Natural killer cell treated with Interleukin-12 subunit alpha and Interleukin-12 subunit beta and Interleukin-15 and Interleukin-18, amount 100 ng/mL, for 72 hours (primary cell): ENCODE measurements at regions not wholly inside any gene's neighbourhood (a gene's known extent, or its start where the extent isn't known, plus 50 kb on each side); places are given as distances from the start of the nearest gene placed in this dataset.

Experiments used
- ATAC-seq, 2 donors: fragments of 150-1000 bp; cut with Tn5 transposase in 1 of 2; sonication (Bioruptor Pico), chemical (Tn5 transposase) in 1 of 2; 2 replicates each; pipeline ENCODE4 v1.10.0; 2021
- DNase-seq: peaks from one replicate; pipeline ENCODE4 v3.0.0; 2022; ENCODE audit warnings: low spot score
- H3K27ac Mint-ChIP-seq, 2 donors: 1 replicate in 1 of 2; 2 replicates in 1 of 2; pipeline ENCODE4 v1.8.0; 2022; ENCODE audit warnings: mixed read lengths in 2 of 2, mild to moderate bottlenecking in 1 of 2, moderate library complexity in 1 of 2
- H3K27me3 Mint-ChIP-seq, 2 donors: 1 replicate in 1 of 2; 2 replicates in 1 of 2; pipeline ENCODE4 v1.8.0; 2022; ENCODE audit warnings: mixed read lengths in 2 of 2
- H3K36me3 Mint-ChIP-seq: one replicate; pipeline ENCODE4 v1.8.0; 2022; ENCODE audit warnings: mixed read lengths
- H3K4me1 Mint-ChIP-seq, 2 donors: 1 replicate in 1 of 2; 2 replicates in 1 of 2; pipeline ENCODE4 v1.8.0; 2022; ENCODE audit warnings: low read depth in 2 of 2, mixed read lengths in 2 of 2, mild to moderate bottlenecking in 1 of 2
- H3K4me3 Mint-ChIP-seq: one replicate; pipeline ENCODE4 v1.8.0; 2022; ENCODE audit warnings: mixed read lengths
- H3K9me3 Mint-ChIP-seq: 2 replicates; pipeline ENCODE4 v1.8.0; 2022; ENCODE audit warnings: mixed read lengths

- H3K4me1 Mint-ChIP-seq = no peaks in the 10 kb centered on the region
- no peak overlapping the region for H3K4me3 Mint-ChIP-seq
- ATAC-seq (no peak), DNase-seq (no peak)
- H3K9me3 Mint-ChIP-seq = peaks cover 20% of the 10 kb centered on the region
- H3K36me3 Mint-ChIP-seq = peaks cover 7% of the 10 kb centered on the region
- H3K27me3 Mint-ChIP-seq = no peaks in the 10 kb centered on the region
- no peak overlapping the region for H3K27ac Mint-ChIP-seq
Measured at GRCh38 chr5:167242701-167243100, 1048.7 kb upstream of the WWC1 start.

DNA sequence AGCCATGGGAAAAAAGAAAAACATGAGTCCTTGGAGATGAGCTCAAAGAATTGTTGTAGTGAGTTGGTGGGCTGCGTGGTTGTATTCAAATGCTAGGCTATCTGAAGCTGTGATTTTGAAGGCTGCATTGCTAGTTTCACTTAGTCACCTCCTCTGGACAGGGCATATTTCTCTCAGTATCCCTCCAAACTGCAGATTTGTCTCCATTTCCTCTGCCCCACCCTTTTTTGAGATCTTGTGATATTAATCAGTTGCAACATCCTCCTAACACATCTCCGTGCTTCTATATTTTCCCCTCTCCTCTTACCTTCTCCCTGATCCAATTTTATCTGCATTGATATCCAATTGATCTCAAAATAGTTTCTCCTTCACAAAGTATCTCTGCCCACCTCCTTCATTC is 1048.0 kb upstream of the WWC1 start:
- Mint-ChIP-seq H3K4me3 (no peak overlapping the region), H3K9me3 (peaks cover 20% of the 10 kb centered on the region)
- no peak for ATAC-seq

GRCh38 chr5:167244583-167244982 is 1046.9 kb upstream of the WWC1 start:
- H3K4me1 Mint-ChIP-seq = no peaks in the 10 kb centered on the region
- ATAC-seq (no peak), DNase-seq (no peak)
- no peak overlapping the region for H3K4me3 Mint-ChIP-seq
- H3K36me3 Mint-ChIP-seq = peaks cover 7% of the 10 kb centered on the region
- no peak overlapping the region for H3K27ac Mint-ChIP-seq
- peaks cover 20% of the 10 kb centered on the region for H3K9me3 Mint-ChIP-seq
- no peaks in the 10 kb centered on the region for H3K27me3 Mint-ChIP-seq

More for the DNA sequence above, 1048.0 kb upstream of the WWC1 start:
- Mint-ChIP-seq H3K27ac (no peak overlapping the region), H3K27me3 (no peaks in the 10 kb centered on the region), H3K4me1 (no peaks in the 10 kb centered on the region), H3K36me3 (peaks cover 7% of the 10 kb centered on the region)
- DNase-seq = no peak

GRCh38 chr5:167245868-167246267 is 1045.6 kb upstream of the WWC1 start:
- DNase-seq (no peak), ATAC-seq (no peak)
- Mint-ChIP-seq H3K27me3 (no peaks in the 10 kb centered on the region), H3K9me3 (peaks cover 22% of the 10 kb centered on the region), H3K27ac (no peak overlapping the region), H3K4me1 (no peaks in the 10 kb centered on the region), H3K4me3 (no peak overlapping the region), H3K36me3 (peaks cover 7% of the 10 kb centered on the region)

DNA sequence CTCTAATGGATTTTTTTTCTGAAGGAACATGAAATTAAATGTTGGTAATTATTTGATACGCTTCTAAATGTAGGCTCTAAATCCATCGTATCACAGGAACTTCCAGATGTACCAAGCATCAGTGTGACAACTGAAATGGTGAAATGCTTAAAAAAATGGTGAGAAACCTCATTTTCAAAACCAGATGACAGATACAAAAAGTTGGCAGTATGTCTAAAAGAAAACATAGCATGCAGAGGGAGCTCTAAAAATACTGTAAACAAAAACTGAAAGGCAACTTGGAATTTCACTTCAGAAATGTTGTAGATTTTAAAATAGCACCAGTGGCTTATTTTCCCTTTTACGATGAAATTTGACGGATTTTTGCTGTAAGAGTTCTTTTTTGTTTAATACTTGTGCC is 1043.6 kb upstream of the WWC1 start:
- Mint-ChIP-seq H3K9me3 (peaks cover 25% of the 10 kb centered on the region), H3K4me3 (no peak overlapping the region), H3K27ac (no peak overlapping the region), H3K36me3 (no peaks in the 10 kb centered on the region), H3K27me3 (no peaks in the 10 kb centered on the region), H3K4me1 (no peaks in the 10 kb centered on the region)
- no peak for DNase-seq
- ATAC-seq = no peak

- ATAC-seq (no peak), DNase-seq (no peak)
- Mint-ChIP-seq H3K36me3 (no peaks in the 10 kb centered on the region), H3K27me3 (no peaks in the 10 kb centered on the region), H3K9me3 (peaks cover 25% of the 10 kb centered on the region), H3K4me1 (no peaks in the 10 kb centered on the region), H3K4me3 (no peak overlapping the region), H3K27ac (no peak overlapping the region)
Measured at GRCh38 chr5:167248257-167248656, 1043.2 kb upstream of the WWC1 start.

- ATAC-seq (no peak), DNase-seq (no peak)
- H3K27me3 Mint-ChIP-seq = no peaks in the 10 kb centered on the region
- H3K27ac Mint-ChIP-seq = no peak overlapping the region
- H3K36me3 Mint-ChIP-seq = no peaks in the 10 kb centered on the region
- peaks cover 24% of the 10 kb centered on the region for H3K9me3 Mint-ChIP-seq
- no peak overlapping the region for H3K4me3 Mint-ChIP-seq
- H3K4me1 Mint-ChIP-seq = no peaks in the 10 kb centered on the region
Measured at GRCh38 chr5:167250996-167251395, 1040.4 kb upstream of the WWC1 start.

DNA sequence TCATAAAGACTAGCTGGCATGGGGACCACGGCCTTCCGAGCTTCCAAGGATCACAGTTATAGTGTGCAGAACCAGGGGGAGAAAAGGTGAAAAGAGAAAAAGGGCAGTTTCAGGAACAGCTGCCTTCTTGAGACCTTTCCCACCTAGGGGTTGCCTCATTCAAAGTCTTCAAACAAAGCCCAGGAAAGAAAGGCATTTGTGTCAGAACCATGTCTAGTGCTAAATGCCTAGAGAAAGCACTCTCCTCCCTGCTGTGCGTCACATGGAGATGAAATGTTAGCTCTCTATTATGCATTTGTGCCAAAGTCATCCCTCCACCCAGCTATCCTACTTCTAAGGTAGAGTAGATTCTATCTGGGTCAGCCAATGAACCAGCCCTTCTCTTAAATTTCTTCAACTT is 1037.3 kb upstream of the WWC1 start:
- ATAC-seq (no peak), DNase-seq (no peak)
- peaks cover 35% of the 10 kb centered on the region for H3K9me3 Mint-ChIP-seq
- H3K4me1 Mint-ChIP-seq = no peaks in the 10 kb centered on the region
- H3K36me3 Mint-ChIP-seq = no peaks in the 10 kb centered on the region
- no peak overlapping the region for H3K4me3 Mint-ChIP-seq
- no peaks in the 10 kb centered on the region for H3K27me3 Mint-ChIP-seq
- H3K27ac Mint-ChIP-seq = no peak overlapping the region

- ATAC-seq (no peak), DNase-seq (no peak)
- Mint-ChIP-seq H3K4me3 (no peak overlapping the region), H3K36me3 (no peaks in the 10 kb centered on the region), H3K9me3 (peaks cover 27% of the 10 kb centered on the region), H3K4me1 (no peaks in the 10 kb centered on the region), H3K27me3 (no peaks in the 10 kb centered on the region), H3K27ac (no peak overlapping the region)
Measured at GRCh38 chr5:167255926-167256325, 1035.5 kb upstream of the WWC1 start.

GRCh38 chr5:167259806-167260205 is 1031.6 kb upstream of the WWC1 start:
- peaks cover 14% of the 10 kb centered on the region for H3K9me3 Mint-ChIP-seq
- ATAC-seq = no peak
- DNase-seq = no peak
- no peaks in the 10 kb centered on the region for H3K36me3 Mint-ChIP-seq
- H3K4me1 Mint-ChIP-seq = no peaks in the 10 kb centered on the region
- H3K4me3 Mint-ChIP-seq = no peak overlapping the region
- H3K27ac Mint-ChIP-seq = no peak overlapping the region
- no peaks in the 10 kb centered on the region for H3K27me3 Mint-ChIP-seq

DNA sequence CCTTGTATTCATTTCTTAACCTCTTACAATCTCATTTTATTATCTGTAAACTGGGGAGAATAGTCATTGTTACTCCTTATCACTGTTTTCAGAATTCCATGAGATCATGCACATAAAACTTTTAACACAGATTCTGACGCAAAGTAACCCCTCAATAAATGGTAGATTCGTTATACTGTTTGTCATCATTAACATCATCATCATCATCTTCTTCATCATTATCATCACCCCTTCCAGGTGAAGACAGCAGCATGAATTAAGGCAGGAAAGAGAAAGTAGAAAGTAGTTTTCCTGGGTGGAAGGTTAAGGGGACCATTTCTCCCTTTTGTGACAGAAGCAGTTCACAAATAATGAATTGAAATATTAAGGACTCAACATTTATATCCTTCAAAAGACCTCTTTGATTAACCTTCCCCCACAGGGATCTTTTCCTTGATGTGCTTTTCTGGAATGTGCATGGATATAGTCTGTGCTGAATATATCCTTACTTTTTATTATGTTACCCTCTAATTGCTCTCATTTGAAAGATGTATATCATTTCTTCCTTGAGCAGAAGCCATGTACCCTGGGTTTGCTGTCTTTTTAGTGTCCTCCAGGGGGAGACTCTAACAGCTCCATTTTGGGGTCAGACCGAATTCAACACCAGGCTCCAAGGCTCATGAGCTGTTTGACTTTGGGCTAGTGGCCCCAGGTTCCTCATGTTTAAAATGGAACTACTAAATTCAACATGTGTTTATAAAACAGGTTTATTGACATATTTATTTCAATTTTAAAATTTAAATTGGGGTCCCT is 1029.9 kb upstream of the WWC1 start:
- Mint-ChIP-seq H3K9me3 (peaks cover 12% of the 10 kb centered on the region), H3K4me1 (no peaks in the 10 kb centered on the region), H3K27ac (no peak overlapping the region), H3K36me3 (no peaks in the 10 kb centered on the region), H3K4me3 (no peak overlapping the region), H3K27me3 (no peaks in the 10 kb centered on the region)
- ATAC-seq = no peak
- DNase-seq = no peak

GRCh38 chr5:167263185-167263584 is 1028.3 kb upstream of the WWC1 start:
- no peaks in the 10 kb centered on the region for H3K27me3 Mint-ChIP-seq
- no peak overlapping the region for H3K27ac Mint-ChIP-seq

DNA sequence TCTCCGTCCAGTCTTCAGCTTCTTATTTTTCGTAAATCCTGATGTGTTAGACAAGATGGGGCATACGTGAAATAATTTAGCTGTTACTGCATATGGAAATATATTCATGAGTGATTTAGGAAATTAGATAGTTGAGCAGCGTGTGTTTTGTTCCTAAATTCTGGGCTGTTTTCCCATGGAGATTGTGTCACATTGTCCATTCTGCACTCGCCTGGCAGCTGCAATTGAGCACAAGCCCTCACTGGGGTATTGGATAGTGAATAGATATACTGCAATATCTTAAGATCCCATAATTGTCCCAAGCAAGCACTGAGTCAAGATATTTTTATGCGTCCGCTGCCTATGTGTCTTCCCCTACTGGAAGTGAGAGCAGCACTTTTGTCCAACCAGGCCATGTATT is 1027.1 kb upstream of the WWC1 start:
- Mint-ChIP-seq H3K4me3 (no peak overlapping the region), H3K4me1 (no peaks in the 10 kb centered on the region), H3K36me3 (no peaks in the 10 kb centered on the region), H3K27me3 (no peaks in the 10 kb centered on the region), H3K27ac (no peak overlapping the region), H3K9me3 (peaks cover 3% of the 10 kb centered on the region)
- ATAC-seq (no peak), DNase-seq (no peak)

More at GRCh38 chr5:167263185-167263584, 1028.3 kb upstream of the WWC1 start:
- H3K9me3 Mint-ChIP-seq = peaks cover 8% of the 10 kb centered on the region
- no peaks in the 10 kb centered on the region for H3K36me3 Mint-ChIP-seq
- H3K4me3 Mint-ChIP-seq = no peak overlapping the region
- DNase-seq (no peak), ATAC-seq (no peak)
- H3K4me1 Mint-ChIP-seq = no peaks in the 10 kb centered on the region

GRCh38 chr5:167268337-167268736 is 1023.1 kb upstream of the WWC1 start:
- Mint-ChIP-seq H3K27ac (no peak overlapping the region), H3K9me3 (peaks cover 8% of the 10 kb centered on the region), H3K4me3 (no peak overlapping the region), H3K4me1 (no peaks in the 10 kb centered on the region), H3K27me3 (no peaks in the 10 kb centered on the region), H3K36me3 (no peaks in the 10 kb centered on the region)
- no peak for DNase-seq
- ATAC-seq = no peak

GRCh38 chr5:167269146-167269545 is 1022.3 kb upstream of the WWC1 start:
- Mint-ChIP-seq H3K27ac (no peak overlapping the region), H3K4me3 (no peak overlapping the region), H3K9me3 (peaks cover 8% of the 10 kb centered on the region), H3K27me3 (no peaks in the 10 kb centered on the region), H3K36me3 (no peaks in the 10 kb centered on the region), H3K4me1 (no peaks in the 10 kb centered on the region)
- ATAC-seq = no peak
- DNase-seq = no peak
